HEK293 (cell line): ENCODE measurements at regions not wholly inside any gene's neighbourhood (a gene's known extent, or its start where the extent isn't known, plus 50 kb on each side); places are given as distances from the start of the nearest gene placed in this dataset.

Experiments
- CTCF ChIA-PET: fragments of 350-600 bp; formaldehyde crosslinking; extraction: SDS; loops from one replicate; lab custom pipeline; 2021; ENCODE audit warnings: antibody characterized with exemption; lab: Yijun Ruan, JAX
- POLR2A ChIA-PET: fragments of 300-600 bp; formaldehyde crosslinking; extraction: SDS; loops from one replicate; lab custom pipeline; 2020; ENCODE audit warnings: antibody characterized with exemption, inconsistent platforms; lab: Yijun Ruan, JAX
- H3K27ac ChIP-seq: fragments of 200-500 bp; sonication (Bioruptor generic); 2 replicates; pipeline ENCODE4 v1.5.1; 2014; ENCODE audit warnings: low read depth, low read length, control low read depth, inconsistent platforms; ENCODE audit errors: extremely low read depth
- H3K36me3 ChIP-seq, 2 experiments: fragments of 200-500 bp in 1 of 2; sonication (Bioruptor generic) in 1 of 2; 1 replicate in 1 of 2; 2 replicates in 1 of 2; pipeline ENCODE4 v1.5.1; 2014 to 2017; ENCODE audit warnings: inconsistent platforms in 2 of 2, low read length in 2 of 2; ENCODE audit not compliant: control insufficient read depth in 2 of 2, insufficient read depth in 1 of 2
- H3K4me1 ChIP-seq: fragments of 200-500 bp; sonication (Bioruptor generic); 2 replicates; pipeline ENCODE4 v1.5.1; 2014; ENCODE audit warnings: mild to moderate bottlenecking, low read length, inconsistent platforms; ENCODE audit not compliant: control insufficient read depth, insufficient read depth
- H3K4me3 ChIP-seq: 2 replicates; pipeline ENCODE4 v1.5.1; 2011; ENCODE audit warnings: low read depth, mild to moderate bottlenecking, control low read depth, low read length, moderate library complexity
- H3K9me3 ChIP-seq: fragments of 200-500 bp; sonication (Bioruptor generic); 2 replicates; pipeline ENCODE4 v1.5.1; 2014; ENCODE audit warnings: low read depth, low read length, inconsistent platforms; ENCODE audit not compliant: control insufficient read depth, insufficient read depth
- GFI1B ChIP-seq: fragments of 450-650 bp; formaldehyde crosslinking; IDR thresholded peaks from 2 replicates; pipeline ENCODE4 v1.5.1; 2016; ENCODE audit warnings: missing biosample characterization, missing genetic modification characterization
- KLF8 ChIP-seq: fragments of 450-650 bp; formaldehyde crosslinking; IDR thresholded peaks from 2 replicates; pipeline ENCODE4 v1.5.1; 2016; ENCODE audit warnings: missing biosample characterization, missing genetic modification characterization
- REPIN1 ChIP-seq: fragments of 450-650 bp; formaldehyde crosslinking; IDR thresholded peaks from 2 replicates; pipeline ENCODE4 v1.5.1; 2017; ENCODE audit warnings: missing biosample characterization, missing genetic modification characterization, low read depth
- TRIM28 ChIP-seq: IDR thresholded peaks from 2 replicates; pipeline ENCODE4 v1.6.1; 2011; ENCODE audit warnings: low read length, control low read depth, borderline replicate concordance
- ZBTB1 ChIP-seq: fragments of 450-650 bp; formaldehyde crosslinking; IDR thresholded peaks from 2 replicates; pipeline ENCODE4 v1.5.1; 2016; ENCODE audit warnings: missing biosample characterization, missing genetic modification characterization
- ZFHX2 ChIP-seq: fragments of 450-650 bp; formaldehyde crosslinking; conservative IDR thresholded peaks from 2 replicates; pipeline ENCODE4 v1.5.1; 2016; ENCODE audit warnings: missing biosample characterization, missing genetic modification characterization
- ZNF112 ChIP-seq: fragments of 450-650 bp; formaldehyde crosslinking; IDR thresholded peaks from 2 replicates; pipeline ENCODE4 v1.5.0; 2017; ENCODE audit warnings: missing biosample characterization, missing genetic modification characterization
- ZNF121 ChIP-seq: fragments of 450-650 bp; formaldehyde crosslinking; IDR thresholded peaks from 2 replicates; pipeline ENCODE4 v1.5.1; 2016; ENCODE audit warnings: missing biosample characterization, missing genetic modification characterization
- ZNF146 ChIP-seq: fragments of 450-650 bp; formaldehyde crosslinking; IDR thresholded peaks from 2 replicates; pipeline ENCODE4 v1.5.1; 2016; ENCODE audit warnings: missing biosample characterization, missing genetic modification characterization
- ZNF174 ChIP-seq: fragments of 450-650 bp; formaldehyde crosslinking; IDR thresholded peaks from 2 replicates; pipeline ENCODE4 v1.5.0; 2017; ENCODE audit warnings: missing biosample characterization, mild to moderate bottlenecking, missing genetic modification characterization
- ZNF184 ChIP-seq: fragments of 450-650 bp; IDR thresholded peaks from 2 replicates; pipeline ENCODE4 v1.5.1; 2018; ENCODE audit warnings: missing biosample characterization, mild to moderate bottlenecking, missing genetic modification characterization
- ZNF211 ChIP-seq: fragments of 450-650 bp; formaldehyde crosslinking; IDR thresholded peaks from 2 replicates; pipeline ENCODE4 v1.5.1; 2016; ENCODE audit warnings: low read depth, missing biosample characterization, missing genetic modification characterization
- ZNF214 ChIP-seq: fragments of 450-650 bp; formaldehyde crosslinking; IDR thresholded peaks from 2 replicates; pipeline ENCODE4 v1.5.1; 2017; ENCODE audit warnings: missing biosample characterization, mild to moderate bottlenecking, missing genetic modification characterization, borderline replicate concordance
- ZNF335 ChIP-seq: fragments of 450-650 bp; formaldehyde crosslinking; conservative IDR thresholded peaks from 2 replicates; pipeline ENCODE4 v1.5.1; 2016; ENCODE audit warnings: missing biosample characterization, missing genetic modification characterization
- ZNF37A ChIP-seq: fragments of 450-650 bp; IDR thresholded peaks from 2 replicates; pipeline ENCODE4 v1.5.1; 2018; ENCODE audit warnings: missing biosample characterization, missing genetic modification characterization
- ZNF416 ChIP-seq: fragments of 450-650 bp; formaldehyde crosslinking; IDR thresholded peaks from 2 replicates; pipeline ENCODE4 v1.5.1; 2016; ENCODE audit warnings: missing biosample characterization, missing genetic modification characterization
- ZNF433 ChIP-seq: fragments of 450-650 bp; formaldehyde crosslinking; IDR thresholded peaks from 2 replicates; pipeline ENCODE4 v1.5.1; 2016; ENCODE audit warnings: missing biosample characterization, missing genetic modification characterization, low read depth
- ZNF510 ChIP-seq: fragments of 450-650 bp; formaldehyde crosslinking; IDR thresholded peaks from 2 replicates; pipeline ENCODE4 v1.5.1; 2018; ENCODE audit warnings: mild to moderate bottlenecking, missing genetic modification characterization, missing biosample characterization; ENCODE audit not compliant: insufficient replicate concordance
- ZNF624 ChIP-seq: fragments of 450-650 bp; formaldehyde crosslinking; IDR thresholded peaks from 2 replicates; pipeline ENCODE4 v1.5.1; 2017; ENCODE audit warnings: missing biosample characterization, missing genetic modification characterization
- ZNF677 ChIP-seq: fragments of 450-650 bp; IDR thresholded peaks from 2 replicates; pipeline ENCODE4 v1.5.0; 2018; ENCODE audit warnings: missing biosample characterization, mild to moderate bottlenecking, missing genetic modification characterization, moderate library complexity
- ZNF830 ChIP-seq: fragments of 450-650 bp; IDR thresholded peaks from 2 replicates; pipeline ENCODE4 v1.5.0; 2018; ENCODE audit warnings: missing biosample characterization, missing genetic modification characterization, low read depth, mild to moderate bottlenecking, moderate library complexity
- TF ChIP-seq, protein P1 (sequence below): fragments of 450-650 bp; formaldehyde crosslinking; IDR thresholded peaks from 2 replicates; pipeline ENCODE4 v1.5.1; 2017; ENCODE audit warnings: missing biosample characterization, missing genetic modification characterization
- TF ChIP-seq, protein P2 (sequence below): fragments of 450-650 bp; formaldehyde crosslinking; IDR thresholded peaks from 2 replicates; pipeline ENCODE4 v1.5.1; 2016; ENCODE audit warnings: missing biosample characterization, missing genetic modification characterization
- TF ChIP-seq, protein P3 (sequence below): fragments of 450-650 bp; formaldehyde crosslinking; IDR thresholded peaks from 2 replicates; pipeline ENCODE4 v1.5.1; 2016; ENCODE audit warnings: missing biosample characterization, missing genetic modification characterization
- TF ChIP-seq, protein P4 (sequence below): fragments of 450-650 bp; formaldehyde crosslinking; IDR thresholded peaks from 2 replicates; pipeline ENCODE4 v1.5.1; 2017; ENCODE audit warnings: missing biosample characterization, missing genetic modification characterization

DNA sequence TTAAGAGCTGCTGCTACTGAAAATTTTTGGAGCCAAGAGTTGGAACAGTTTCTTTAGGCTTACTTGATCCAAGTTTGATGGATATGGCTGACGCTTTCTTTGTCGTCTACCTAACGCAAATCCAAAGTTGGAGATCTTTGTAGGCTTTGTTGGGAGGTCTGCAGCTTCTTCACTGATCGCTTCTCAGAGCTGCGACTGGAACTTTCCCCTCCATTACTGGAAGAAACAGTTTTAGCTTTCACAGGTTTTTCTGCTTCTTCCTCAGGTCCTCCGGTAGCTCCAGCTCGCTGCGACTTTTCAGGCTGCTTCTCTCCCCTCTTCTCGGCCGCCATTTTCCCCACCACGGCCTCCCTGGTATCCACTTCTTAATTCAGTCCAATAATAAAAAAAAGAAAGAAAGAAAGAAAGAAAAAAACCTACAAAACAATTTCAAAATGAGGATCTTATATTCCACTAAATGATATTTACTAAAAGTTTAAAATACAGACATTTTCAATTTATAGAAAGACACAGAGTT lies 178.1 kb upstream of the HMGA2 start (continued):
- TF ChIP-seq, protein P1, sequence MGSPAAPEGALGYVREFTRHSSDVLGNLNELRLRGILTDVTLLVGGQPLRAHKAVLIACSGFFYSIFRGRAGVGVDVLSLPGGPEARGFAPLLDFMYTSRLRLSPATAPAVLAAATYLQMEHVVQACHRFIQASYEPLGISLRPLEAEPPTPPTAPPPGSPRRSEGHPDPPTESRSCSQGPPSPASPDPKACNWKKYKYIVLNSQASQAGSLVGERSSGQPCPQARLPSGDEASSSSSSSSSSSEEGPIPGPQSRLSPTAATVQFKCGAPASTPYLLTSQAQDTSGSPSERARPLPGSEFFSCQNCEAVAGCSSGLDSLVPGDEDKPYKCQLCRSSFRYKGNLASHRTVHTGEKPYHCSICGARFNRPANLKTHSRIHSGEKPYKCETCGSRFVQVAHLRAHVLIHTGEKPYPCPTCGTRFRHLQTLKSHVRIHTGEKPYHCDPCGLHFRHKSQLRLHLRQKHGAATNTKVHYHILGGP (tag by site-specific recombination): no peak
- TF ChIP-seq ZNF433 (tag by site-specific recombination): no peak

DNA sequence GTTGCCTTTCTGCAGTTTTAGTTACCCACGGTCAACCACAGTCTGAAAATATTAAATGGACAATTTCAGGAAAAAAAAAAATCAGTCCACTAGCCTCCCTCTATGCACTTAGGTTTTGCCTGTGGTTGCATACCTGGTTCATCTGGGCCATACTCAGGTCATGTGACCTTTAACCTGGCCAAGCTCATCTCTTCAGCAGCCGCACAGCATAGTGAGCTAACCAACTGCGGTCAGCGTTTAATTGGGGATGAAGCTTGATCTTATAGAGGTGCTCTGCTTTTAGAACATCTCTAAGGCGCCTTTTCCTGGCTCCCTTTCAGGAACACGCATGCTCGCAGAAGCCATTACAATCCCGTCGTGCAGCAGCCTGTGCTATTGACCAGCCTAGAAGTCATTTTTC lies 177.2 kb upstream of the HMGA2 start:
- CTCF ChIA-PET: interaction anchor here (2.9 kb wide), 1 partner anchor 45 kb away, joined by 9 read pairs; no protein-coding TSS in a partner anchor
- POLR2A ChIA-PET: no interaction called here
- Histone ChIP-seq H3K27ac (no peak overlapping the region), H3K36me3 (no peaks in the 10 kb centered on the region)
- TF ChIP-seq TRIM28 (no peak), ZNF677 (no peak), KLF8 (tag by site-specific recombination) (no peak)
- TF ChIP-seq, all 188 proteins: peak for 0
- Histone ChIP-seq H3K9me3 (no peaks in the 10 kb centered on the region), H3K4me3 (no peak overlapping the region), H3K4me1 (peaks cover 3% of the 10 kb centered on the region; the same call in 1 of the 2 replicates)

DNA sequence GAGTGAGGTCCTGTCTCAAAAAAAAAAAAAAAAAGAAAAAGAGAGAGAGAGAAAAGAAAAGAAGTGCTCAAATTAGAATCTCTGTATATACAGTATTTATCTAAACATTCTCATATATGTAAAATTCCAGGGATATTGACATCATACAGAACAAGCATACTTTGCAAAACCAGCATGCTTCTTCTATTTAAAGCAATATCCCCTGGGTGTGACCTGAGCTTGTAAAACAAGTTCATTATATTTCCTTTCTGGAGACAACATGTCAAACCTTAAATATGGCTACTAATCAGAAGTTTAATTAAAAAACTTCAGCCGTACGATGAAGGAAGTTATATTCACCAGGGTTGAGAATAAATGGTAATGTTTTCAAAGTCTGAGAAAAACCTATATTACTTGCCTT lies 175.8 kb upstream of the HMGA2 start:
- TF ChIP-seq ZNF214 (tag by site-specific recombination): no peak
- TF ChIP-seq, protein P2, sequence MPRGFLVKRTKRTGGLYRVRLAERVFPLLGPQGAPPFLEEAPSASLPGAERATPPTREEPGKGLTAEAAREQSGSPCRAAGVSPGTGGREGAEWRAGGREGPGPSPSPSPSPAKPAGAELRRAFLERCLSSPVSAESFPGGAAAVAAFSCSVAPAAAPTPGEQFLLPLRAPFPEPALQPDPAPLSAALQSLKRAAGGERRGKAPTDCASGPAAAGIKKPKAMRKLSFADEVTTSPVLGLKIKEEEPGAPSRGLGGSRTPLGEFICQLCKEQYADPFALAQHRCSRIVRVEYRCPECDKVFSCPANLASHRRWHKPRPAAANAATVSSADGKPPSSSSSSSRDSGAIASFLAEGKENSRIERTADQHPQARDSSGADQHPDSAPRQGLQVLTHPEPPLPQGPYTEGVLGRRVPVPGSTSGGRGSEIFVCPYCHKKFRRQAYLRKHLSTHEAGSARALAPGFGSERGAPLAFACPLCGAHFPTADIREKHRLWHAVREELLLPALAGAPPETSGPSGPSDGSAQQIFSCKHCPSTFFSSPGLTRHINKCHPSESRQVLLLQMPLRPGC (tag by site-specific recombination): no peak
- TF ChIP-seq ZNF830: no peak
- TF ChIP-seq ZNF112 (tag by site-specific recombination): no peak
- no peak for TF ChIP-seq ZNF211 (tag by site-specific recombination)
- no peak for TF ChIP-seq ZNF146 (tag by site-specific recombination)
- no peak for TF ChIP-seq ZNF624 (tag by site-specific recombination)
- TF ChIP-seq ZNF335 (tag by site-specific recombination): no peak
- no peak for TF ChIP-seq ZNF174
- TF ChIP-seq ZNF121 (tag by site-specific recombination): no peak
- no peak for TF ChIP-seq ZBTB1 (tag by site-specific recombination)
- Histone ChIP-seq H3K4me1 (peaks cover 3% of the 10 kb centered on the region), H3K9me3 (no peaks in the 10 kb centered on the region), H3K36me3 (no peaks in the 10 kb centered on the region), H3K4me3 (no peak overlapping the region), H3K27ac (no peak overlapping the region)
- POLR2A ChIA-PET: no interaction called here
- CTCF ChIA-PET: interaction anchor here (0.6 to 2.9 kb wide), 3 partner anchors 12 to 404 kb away, joined by 3 to 9 read pairs (median 4); no protein-coding TSS in a partner anchor

DNA sequence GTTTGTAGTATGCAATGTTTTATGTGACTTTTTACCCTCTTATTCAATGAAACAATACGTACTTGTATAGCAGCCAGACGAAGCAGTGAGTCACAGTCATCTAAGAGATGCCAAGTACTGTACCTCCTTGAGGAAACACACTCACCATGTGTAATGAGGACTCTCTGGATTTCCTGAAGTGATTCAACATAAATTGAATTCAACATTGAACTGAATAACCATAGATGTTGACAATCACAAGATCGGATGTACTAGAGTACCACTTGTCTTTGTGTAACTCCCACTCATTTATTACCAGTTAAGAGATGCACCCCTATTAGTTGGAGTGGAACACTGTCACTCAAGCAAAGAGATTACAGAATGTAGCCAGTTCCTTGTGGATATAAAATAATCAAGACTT lies 175.2 kb upstream of the HMGA2 start:
- CTCF ChIA-PET: interaction anchor here (0.6 to 2.9 kb wide), 3 partner anchors 12 to 404 kb away, joined by 3 to 9 read pairs (median 4); no protein-coding TSS in a partner anchor
- peaks cover 3% of the 10 kb centered on the region for H3K4me1 ChIP-seq
- H3K36me3 ChIP-seq: no peaks in the 10 kb centered on the region
- H3K9me3 ChIP-seq: no peaks in the 10 kb centered on the region
- H3K27ac ChIP-seq: no peak overlapping the region
- POLR2A ChIA-PET: no interaction called here
- H3K4me3 ChIP-seq: no peak overlapping the region
- TF ChIP-seq ZNF624 (tag by site-specific recombination) (no peak), GFI1B (tag by site-specific recombination) (no peak), ZNF510 (no peak), REPIN1 (no peak), ZNF184 (tag by site-specific recombination) (0 out of 2 replicates have a peak, but pooled peaks have one; percentile 10), ZFHX2 (tag by site-specific recombination) (no peak), ZNF37A (tag by site-specific recombination) (no peak), ZNF416 (no peak)
- TF ChIP-seq, protein P3, sequence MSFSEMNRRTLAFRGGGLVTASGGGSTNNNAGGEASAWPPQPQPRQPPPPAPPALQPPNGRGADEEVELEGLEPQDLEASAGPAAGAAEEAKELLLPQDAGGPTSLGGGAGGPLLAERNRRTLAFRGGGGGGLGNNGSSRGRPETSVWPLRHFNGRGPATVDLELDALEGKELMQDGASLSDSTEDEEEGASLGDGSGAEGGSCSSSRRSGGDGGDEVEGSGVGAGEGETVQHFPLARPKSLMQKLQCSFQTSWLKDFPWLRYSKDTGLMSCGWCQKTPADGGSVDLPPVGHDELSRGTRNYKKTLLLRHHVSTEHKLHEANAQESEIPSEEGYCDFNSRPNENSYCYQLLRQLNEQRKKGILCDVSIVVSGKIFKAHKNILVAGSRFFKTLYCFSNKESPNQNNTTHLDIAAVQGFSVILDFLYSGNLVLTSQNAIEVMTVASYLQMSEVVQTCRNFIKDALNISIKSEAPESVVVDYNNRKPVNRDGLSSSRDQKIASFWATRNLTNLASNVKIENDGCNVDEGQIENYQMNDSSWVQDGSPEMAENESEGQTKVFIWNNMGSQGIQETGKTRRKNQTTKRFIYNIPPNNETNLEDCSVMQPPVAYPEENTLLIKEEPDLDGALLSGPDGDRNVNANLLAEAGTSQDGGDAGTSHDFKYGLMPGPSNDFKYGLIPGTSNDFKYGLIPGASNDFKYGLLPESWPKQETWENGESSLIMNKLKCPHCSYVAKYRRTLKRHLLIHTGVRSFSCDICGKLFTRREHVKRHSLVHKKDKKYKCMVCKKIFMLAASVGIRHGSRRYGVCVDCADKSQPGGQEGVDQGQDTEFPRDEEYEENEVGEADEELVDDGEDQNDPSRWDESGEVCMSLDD: no peak
- TF ChIP-seq, protein P4, sequence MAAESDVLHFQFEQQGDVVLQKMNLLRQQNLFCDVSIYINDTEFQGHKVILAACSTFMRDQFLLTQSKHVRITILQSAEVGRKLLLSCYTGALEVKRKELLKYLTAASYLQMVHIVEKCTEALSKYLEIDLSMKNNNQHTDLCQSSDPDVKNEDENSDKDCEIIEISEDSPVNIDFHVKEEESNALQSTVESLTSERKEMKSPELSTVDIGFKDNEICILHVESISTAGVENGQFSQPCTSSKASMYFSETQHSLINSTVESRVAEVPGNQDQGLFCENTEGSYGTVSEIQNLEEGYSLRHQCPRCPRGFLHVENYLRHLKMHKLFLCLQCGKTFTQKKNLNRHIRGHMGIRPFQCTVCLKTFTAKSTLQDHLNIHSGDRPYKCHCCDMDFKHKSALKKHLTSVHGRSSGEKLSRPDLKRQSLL (tag by site-specific recombination): no peak
